ENCODE measurements at regions not wholly inside any gene's neighbourhood (a gene's known extent, or its start where the extent isn't known, plus 50 kb on each side); places are given as distances from the start of the nearest gene placed in this dataset.
"Not testable (repeated sequence)": the region's sequence is repeated elsewhere in the genome, so short reads cannot be mapped to it uniquely, and the experiment has no call there.

GRCh38 chr15:20624085-20624484 lies 82.5 kb upstream of the GOLGA6L6 start:
- peak; percentile 10 for DNase-seq (ENCODE audit: low spot score)

- not testable (repeated sequence) for DNase-seq (ENCODE audit: low spot score)
These were observed 80.5 kb upstream of the GOLGA6L6 start for GRCh38 chr15:20622117-20622516.

GRCh38 chr15:20614549-20614948 lies 72.9 kb upstream of the GOLGA6L6 start:
- not testable (repeated sequence) for DNase-seq (ENCODE audit: low spot score)

- DNase-seq (ENCODE audit: low spot score), result not testable (repeated sequence)
These were observed 71.2 kb upstream of the GOLGA6L6 start for GRCh38 chr15:20612796-20613195.

- DNase-seq (ENCODE audit: low spot score), result not testable (repeated sequence)
These were observed 70.8 kb upstream of the GOLGA6L6 start for GRCh38 chr15:20612356-20612755.

- DNase-seq (ENCODE audit: low spot score), result not testable (repeated sequence)
These were observed 70.2 kb upstream of the GOLGA6L6 start for GRCh38 chr15:20611667-20612290.

- not testable (repeated sequence) for DNase-seq (ENCODE audit: low spot score)
These were observed 66.6 kb upstream of the GOLGA6L6 start for GRCh38 chr15:20608179-20608578.

- not testable (repeated sequence) for DNase-seq (ENCODE audit: low spot score)
These were observed 55.6 kb upstream of the GOLGA6L6 start for GRCh38 chr15:20597245-20597644.

GRCh38 chr15:20594219-20594618 lies 52.6 kb upstream of the GOLGA6L6 start:
- not testable (repeated sequence) for DNase-seq (ENCODE audit: low spot score)

- not testable (repeated sequence) for DNase-seq (ENCODE audit: low spot score)
These were observed 50.3 kb upstream of the GOLGA6L6 start for GRCh38 chr15:20591936-20592335.

Measured in LoVo (cell line).